ENCODE measurements at regions not wholly inside any gene's neighbourhood (a gene's known extent, or its start where the extent isn't known, plus 50 kb on each side); places are given as distances from the start of the nearest gene placed in this dataset.

GRCh38 chr6:8623441-8623840 is 188.1 kb upstream of the SLC35B3 start:
- TF ChIP-seq, protein P1, sequence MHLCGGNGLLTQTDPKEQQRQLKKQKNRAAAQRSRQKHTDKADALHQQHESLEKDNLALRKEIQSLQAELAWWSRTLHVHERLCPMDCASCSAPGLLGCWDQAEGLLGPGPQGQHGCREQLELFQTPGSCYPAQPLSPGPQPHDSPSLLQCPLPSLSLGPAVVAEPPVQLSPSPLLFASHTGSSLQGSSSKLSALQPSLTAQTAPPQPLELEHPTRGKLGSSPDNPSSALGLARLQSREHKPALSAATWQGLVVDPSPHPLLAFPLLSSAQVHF (CRISPR knock-in tag; IDR thresholded peaks at IDR 0.05), result no peak
- TF ChIP-seq GLI4 (CRISPR knock-in tag; IDR thresholded peaks at IDR 0.05; ENCODE audit: borderline replicate concordance) (no peak), KDM1A (CRISPR knock-in tag; IDR thresholded peaks at IDR 0.05) (no peak), TAF1 (CRISPR knock-in tag; IDR thresholded peaks at IDR 0.05) (no peak), POLR2AphosphoS2 (IDR thresholded peaks at IDR 0.05; ENCODE audit: low read depth, low read length) (no peak), MAFK (conservative IDR thresholded peaks at IDR 0.05 in 1 of 2, IDR thresholded peaks at IDR 0.05 in 1 of 2; ENCODE audit: low read length in 2 of 2) (no peak), SMC3 (IDR thresholded peaks at IDR 0.05; ENCODE audit: low read length) (no peak), NONO (IDR thresholded peaks at IDR 0.05) (no peak), NONO (CRISPR knock-in tag; conservative IDR thresholded peaks at IDR 0.05) (no peak), CEBPB (IDR thresholded peaks at IDR 0.05; ENCODE audit: borderline replicate concordance, low read depth, low read length) (no peak), CTCF (CRISPR knock-in tag; IDR thresholded peaks at IDR 0.05) (no peak)
- TF ChIP-seq, protein P2, sequence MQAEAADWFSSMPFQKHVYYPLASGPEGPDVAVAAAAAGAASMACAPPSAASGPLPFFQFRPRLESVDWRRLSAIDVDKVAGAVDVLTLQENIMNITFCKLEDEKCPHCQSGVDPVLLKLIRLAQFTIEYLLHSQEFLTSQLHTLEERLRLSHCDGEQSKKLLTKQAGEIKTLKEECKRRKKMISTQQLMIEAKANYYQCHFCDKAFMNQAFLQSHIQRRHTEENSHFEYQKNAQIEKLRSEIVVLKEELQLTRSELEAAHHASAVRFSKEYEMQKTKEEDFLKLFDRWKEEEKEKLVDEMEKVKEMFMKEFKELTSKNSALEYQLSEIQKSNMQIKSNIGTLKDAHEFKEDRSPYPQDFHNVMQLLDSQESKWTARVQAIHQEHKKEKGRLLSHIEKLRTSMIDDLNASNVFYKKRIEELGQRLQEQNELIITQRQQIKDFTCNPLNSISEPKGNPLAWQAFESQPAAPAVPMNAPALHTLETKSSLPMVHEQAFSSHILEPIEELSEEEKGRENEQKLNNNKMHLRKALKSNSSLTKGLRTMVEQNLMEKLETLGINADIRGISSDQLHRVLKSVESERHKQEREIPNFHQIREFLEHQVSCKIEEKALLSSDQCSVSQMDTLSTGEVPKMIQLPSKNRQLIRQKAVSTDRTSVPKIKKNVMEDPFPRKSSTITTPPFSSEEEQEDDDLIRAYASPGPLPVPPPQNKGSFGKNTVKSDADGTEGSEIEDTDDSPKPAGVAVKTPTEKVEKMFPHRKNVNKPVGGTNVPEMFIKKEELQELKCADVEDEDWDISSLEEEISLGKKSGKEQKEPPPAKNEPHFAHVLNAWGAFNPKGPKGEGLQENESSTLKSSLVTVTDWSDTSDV (CRISPR knock-in tag; IDR thresholded peaks at IDR 0.05), result no peak

Measured in HepG2 (cell line).